ENCODE measurements at regions not wholly inside any gene's neighbourhood (a gene's known extent, or its start where the extent isn't known, plus 50 kb on each side); places are given as distances from the start of the nearest gene placed in this dataset.

DNA sequence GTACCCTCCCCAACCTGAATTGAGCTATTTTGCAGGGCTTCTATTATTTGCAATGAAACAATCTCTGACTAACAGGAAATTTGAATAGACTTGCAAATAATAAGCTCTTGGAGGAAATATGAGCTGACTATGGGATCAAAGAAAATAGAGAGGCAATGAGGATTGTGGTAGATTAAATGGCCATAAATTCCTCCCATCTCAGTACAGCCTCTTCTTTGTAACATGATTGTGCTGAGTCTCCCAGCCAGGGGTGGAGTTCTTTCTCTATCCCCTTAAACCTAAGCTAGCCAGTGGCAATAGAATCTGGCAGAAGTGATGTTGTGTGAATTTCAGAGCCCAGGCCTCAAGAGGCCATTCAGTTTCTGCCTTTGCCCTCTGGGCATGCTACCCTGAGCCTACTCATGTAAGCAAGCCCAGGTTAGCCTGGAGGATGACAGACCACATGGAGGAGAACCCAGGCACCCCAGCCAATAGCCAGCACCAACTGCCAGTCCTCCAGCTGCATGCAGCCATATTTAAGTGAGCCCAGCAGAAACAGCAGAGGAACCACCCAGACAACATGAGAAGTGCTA, 86.8 kb upstream of the TP53I11 start:
- no peak for DNase-seq

DNA sequence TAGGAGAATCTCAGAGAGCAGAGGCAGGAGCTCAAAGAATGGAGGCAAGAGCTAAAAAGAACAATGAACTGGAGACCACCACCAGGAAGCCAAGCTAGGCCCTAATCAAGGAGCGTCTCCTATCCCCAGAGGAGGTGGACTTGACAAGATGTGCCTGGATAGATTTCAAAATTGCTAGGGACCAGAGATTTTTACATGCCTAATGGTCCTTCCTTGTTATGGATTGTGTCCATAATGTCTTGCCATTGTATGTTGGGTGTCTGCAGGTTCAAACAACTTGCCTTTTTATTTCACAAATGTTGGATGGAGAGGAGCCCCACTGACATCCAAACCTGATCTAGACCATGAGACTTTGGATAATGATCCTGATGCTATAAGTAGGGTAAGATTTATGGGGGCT, 88.2 kb upstream of the TP53I11 start:
- DNase-seq, result no peak

DNA sequence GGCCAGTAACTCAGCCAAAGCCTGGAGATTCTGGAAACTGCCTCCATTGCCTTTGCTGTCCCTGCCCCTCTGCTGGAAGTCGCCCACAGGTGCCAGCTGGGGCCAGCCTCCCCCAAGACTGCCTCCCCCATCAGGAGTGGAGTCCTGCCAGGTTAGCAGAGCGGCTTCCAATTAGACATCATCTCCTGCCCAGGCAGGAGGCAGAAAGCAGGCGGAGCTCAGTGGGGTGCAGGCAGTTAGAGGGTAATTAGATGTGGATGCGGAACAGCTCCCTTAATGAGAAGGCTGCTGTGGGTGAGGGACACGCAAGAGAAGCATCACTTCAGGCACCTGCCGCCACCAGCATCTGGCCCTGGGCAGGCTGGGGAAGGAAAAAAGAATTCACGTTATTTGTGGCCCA, 90.9 kb upstream of the TP53I11 start:
- DNase-seq, result no peak

DNA sequence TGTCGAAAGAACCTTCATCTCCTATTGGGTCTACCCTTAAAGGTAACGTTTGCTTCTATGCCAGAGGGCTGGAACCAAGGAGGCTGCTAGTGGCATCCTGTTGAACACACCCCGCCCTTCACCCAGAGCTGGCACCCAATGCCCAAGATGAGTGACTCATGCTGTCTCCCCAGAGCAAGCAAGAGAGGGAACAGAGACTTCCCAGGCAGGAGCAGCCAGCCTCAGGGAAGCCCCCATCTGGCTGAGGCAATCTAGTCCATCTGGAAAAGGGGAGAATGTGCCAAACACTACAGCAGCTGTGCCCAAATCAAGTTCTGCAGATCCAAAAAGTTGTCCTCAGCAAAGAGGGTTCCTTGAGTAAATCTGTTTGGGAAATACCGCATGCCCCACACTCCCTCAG, 91.9 kb upstream of the TP53I11 start:
- DNase-seq, result peak; percentile 56

DNA sequence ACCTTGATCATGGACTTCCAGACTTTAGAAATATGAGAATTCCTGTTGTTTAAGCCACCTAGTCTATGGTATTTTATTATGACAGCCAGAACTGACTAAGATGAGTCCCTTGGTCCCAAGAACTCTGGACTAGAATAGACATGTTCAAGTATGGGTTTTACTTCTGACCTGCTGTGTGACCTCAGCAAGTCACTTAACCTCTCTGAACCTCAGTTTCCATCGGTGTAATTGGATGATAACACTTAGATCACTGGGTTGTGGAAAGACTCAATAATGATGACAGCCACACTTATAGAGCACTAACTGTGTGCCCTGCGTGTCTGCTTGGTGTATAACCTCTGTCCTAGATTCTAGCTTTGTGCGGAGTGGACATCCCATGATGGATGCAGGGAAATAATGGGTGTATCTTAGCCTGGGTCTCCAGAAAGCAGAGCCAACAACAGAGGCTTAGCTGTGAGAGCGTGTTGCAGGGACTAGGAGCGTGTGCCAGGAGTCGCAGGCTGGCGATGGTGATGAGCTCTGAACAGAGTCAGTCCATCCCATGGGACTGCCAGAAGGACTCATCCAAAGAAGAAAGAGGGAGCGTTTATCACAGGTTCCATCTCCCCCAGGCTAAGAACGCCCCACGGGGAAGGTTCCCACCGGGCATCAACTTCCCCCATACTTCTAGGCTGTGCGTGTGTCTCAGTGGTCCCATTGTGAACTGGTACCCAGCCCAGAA, 93.2 kb upstream of the TP53I11 start:
- no peak for DNase-seq

DNA sequence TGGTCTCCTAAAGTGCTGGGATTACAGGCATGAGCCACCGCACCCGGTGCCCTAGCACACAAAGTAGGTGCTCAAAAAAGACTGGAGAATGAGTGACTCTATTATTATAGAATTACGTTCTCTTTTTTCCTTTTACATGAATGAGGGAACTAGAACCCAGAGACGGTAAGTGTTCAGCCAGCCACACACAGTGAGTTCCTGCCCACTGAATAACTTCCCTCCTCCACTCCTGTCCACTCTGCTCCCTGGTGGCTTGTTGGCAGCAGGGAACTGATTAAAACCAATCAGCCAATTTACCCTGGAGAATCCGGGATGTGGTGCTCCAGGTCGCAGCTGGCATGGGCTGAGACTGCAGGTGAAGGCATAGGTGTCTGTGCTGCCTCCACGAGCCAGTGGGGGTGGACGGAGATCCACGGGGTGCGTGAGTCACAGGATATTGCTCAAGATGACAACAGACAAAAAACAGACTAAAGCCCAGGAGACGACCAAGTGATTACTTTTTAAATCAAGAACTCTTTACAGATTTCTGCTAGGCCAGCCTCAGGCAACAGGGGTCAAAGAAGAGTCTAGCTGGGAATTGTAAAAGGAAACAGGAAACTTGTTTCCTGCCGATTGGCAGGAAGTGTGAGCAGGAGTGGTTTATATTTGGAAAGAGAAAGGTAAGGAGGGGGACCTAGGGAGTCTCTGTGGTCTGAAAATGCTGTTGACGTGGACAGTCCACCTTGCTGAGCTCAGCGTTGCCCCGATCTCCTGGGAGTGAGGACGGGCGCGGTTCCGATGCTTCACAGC, 95.2 kb upstream of the TP53I11 start:
- DNase-seq, result peak; percentile 73

DNA sequence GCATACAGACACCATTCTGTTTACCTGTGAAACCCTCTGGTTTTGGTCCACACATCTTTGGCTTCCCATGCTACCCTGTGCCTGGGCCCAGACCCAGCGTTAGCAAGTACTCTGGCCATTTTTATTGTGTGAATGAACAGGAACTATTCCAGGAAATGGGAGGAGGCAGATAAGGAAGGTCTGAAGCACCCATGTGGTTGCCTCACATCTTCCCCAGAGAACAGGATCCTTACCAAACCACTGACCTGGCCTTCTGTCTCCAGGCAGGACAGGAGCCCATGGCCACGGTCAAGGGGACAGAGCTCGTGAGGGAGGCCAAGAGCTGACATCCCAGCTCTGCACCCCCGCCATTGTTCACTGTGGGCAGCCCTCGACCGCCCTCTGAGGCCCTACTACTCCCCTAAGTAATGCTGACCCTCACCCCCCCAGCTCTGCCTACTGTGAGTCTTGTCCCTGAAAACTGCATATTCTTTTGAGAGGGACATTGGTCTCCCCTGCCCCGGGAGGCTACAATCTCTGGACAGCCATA, 97.7 kb upstream of the TP53I11 start:
- peak; percentile 7 for DNase-seq

DNA sequence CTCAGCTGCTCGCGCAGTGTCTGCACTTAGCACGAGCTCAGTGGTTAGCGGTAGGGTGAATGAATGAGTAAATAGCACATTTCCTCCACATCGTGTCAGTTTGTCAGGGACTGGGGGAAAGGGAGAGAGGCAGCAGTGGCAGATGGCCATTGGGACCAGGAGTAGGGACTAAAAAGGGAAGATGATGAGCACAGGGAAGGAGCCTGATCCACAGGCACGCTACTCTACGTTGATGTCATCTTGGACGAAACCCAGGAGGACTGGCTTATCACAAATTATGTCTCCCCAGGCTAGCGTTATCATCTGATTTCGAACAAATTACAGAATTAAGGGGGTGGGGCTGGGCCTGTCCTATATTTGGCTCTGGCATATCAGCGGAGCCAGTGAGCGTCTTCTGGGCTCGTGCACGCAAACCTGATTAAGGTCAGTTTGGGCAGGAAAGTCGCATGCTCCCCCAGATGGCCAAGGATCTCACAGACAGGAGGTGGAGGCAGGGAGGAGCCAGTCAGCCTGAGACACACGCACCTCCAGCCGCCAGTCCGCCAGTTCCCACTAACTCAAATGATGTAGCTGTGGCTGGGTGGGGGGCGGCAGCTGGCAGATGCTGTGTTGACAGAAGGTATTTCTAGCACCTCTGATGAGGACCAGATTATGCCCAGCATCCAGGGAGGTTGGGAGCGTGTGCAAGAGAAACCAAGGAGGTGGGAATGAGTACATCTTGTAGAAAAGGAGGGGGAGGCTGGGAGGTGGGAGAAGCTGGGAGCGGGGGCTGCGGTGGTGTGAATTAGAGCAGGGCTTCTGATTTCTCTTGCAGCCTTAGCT, 97.4 kb upstream of the PRDM11 start:
- peak; percentile 11 for DNase-seq

DNA sequence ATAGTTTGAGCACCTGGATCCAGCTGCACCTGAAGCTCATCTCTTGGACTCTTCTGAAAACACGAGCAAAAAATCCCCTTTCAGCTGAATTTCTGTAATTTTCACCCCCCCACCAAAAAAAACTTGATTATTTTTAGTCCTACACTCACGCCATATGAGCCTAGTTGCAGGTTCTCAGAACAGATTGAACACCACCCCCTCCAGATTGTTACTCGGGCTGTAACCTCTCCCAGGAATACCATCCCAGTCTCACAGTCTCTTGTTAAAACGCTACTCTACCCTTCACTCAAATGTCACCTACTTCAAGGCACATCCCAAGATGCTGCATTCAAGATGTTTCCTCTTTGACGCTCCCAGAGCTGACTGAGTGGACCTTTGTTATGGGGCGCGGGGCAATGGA, 96.3 kb upstream of the PRDM11 start:
- no peak for DNase-seq

DNA sequence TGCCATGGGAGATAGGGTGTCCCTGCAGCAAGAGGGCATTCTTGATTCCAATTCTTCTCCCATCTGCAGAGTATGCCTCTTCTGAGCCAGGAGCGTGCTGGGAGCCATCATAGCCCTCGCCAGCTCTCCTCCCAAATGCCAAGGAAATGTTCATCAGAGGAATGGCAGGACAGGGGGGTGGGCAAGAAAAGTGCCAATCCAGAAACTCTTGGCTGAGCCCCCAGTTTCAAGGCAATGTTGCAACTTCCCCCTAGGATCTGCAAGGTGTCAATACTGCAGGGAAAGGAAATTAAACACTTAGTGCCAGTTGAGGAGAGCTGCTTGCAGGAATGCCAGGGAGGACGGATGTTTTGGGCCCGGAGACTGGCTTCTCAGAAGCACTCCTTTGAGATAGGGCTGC, 94.8 kb upstream of the PRDM11 start:
- no peak for DNase-seq

DNA sequence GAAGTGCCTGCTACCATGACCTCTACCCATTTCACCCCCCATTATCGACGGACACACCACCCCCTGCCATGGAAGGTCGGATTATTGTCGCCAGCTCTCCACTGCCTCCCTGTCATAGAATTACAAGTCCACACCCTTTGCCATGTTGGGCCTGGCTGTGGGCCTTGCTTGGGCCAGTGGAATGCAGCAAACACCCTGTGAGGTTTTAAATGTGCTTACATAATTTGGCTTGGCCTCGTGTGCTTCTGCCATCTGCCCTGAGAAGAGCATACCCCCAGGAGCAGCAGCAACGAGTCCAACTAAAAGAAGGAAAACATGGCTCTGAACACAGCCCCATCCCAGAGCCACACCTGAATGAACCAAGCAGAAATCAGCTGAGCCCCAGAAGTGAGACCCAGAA, 94.1 kb upstream of the PRDM11 start:
- no peak for DNase-seq

DNA sequence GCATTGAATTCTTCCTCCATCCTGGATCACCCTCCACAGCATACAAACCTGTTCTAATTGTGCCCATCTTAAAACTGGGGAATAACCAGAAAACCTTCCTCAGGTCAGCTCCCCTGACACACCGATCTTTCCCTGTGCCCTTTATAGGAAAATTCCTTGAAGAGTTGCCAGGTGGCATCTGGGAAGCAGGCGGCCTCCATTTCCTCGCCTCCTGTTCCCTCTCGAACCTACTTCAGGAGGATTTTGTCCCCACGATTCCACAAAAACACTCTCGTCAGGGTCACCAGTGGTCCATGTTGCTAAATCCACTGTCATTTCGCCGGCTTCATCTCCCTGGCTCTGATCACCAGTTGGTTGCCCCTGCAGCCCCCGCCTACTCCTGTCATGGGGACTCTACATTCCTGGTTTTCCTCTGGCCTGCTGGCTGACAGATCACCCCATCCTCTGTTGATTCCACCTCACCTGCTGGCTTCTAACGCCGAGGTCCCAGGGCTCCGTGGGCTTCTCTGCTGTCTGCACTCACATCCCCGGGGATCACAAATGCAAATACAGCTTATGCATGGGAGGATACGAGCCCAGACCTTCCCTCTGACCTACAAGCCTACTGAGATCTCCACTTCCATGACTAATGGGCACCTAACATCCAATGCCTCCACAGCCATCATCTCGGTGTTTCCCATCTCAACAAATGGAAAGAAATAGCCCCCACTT, 92.5 kb upstream of the PRDM11 start:
- no peak for DNase-seq

DNA sequence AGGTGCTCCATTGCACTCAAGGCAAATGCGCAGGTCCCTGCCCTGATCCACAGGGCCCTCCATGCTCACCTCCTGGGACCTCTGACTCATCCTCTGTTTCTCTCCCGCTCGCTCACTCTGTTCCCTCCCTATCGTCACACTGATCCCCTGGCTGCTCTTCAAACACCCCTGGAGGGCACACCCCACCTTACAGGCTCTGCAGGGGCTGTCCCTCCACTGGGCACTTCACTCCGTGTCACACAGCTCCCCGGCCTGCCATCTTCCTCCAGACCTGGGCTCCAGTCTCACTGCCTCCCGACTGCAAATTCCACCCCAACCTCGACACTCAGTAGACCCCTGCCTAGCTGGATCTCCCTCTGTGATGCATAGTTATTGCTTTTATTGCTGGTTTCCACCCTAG, 91.5 kb upstream of the PRDM11 start:
- no peak for DNase-seq

DNA sequence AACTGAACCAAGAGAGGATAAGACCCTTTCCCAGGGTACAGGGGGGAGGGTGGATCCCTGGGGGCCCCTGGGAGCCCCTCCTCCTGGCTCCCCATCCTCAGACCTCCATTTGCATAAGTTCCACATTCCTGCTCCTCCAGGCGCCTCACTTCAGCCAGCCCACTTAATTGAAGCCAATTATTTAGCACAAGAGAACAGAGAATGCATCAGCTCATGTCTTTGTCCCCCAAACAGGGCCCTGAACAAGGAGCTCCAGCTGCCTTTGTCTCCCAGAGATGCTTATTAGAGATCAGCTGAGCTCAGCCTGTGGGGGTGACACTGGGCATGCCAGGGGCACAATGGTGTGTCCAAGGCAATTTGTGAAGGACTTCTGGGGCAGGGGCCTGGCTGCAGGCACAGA, 89.9 kb upstream of the PRDM11 start:
- DNase-seq, result no peak

DNA sequence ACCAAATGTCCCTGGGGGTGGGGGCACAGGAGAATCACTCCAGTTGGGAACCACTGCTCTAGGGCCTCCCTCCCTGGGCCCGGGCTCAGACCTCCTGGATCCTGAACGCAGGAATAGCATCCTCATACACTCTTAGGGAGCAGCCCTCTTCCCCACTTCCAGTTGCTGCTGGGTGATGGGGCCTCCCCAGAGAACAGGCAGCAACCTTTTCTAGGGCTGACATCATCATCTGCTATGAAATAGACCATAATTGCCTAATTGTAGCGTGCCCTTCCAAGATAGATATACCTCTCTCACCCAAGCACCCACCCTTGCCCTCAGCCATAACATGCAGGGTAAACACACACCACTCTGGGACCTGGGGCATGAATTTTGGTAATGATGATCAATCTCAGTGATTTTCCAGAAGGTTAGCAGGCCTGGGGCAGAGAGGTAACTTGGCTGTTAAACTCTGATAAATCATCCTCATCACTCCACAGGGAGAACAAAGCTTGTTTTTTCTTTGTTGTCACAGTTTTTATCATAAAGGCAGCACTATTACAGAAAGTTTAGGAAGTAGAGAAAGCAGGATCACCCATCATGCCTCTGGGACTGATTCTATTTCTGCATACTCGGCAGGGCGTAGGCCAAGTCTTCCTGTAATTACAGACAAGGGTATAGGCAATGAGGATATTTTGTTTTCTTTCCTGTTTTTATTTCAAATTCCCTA, 88.3 kb upstream of the PRDM11 start:
- DNase-seq, result peak; percentile 36

DNA sequence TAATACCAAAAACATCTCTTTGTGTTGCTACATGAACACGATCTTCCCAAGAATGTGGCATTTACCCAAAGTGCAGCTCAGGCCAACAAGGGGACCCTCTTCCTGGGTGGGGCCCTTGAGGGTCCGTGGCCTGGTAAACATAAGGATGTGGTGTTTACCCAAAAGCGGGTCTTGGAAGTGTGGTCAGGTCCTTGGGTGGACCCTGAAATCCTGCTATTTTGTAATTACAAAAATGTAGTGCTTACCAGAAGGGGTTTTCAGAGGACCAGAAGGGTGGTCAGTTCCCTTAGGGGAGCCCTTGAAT, 87.8 kb upstream of the PRDM11 start:
- DNase-seq, result no peak

DNA sequence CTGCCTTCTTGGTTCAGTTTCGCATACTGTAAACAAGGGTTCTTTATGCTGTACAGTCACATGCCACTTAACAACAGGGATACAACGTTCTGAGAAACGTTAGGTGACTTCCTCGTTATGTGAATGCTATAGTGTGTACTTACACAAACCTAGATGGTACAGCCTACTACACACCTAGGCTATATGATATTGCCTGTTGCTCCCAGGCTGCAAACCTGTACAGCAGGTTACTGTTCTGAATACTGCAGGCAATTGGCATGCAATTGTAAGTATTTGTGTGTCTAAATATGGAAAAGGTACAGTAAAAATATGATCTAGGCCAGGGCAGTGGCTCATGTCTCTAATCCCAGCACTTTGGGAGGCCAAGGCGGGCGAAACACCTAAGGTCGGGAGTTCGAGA, 85.7 kb upstream of the PRDM11 start:
- no peak for DNase-seq

DNA sequence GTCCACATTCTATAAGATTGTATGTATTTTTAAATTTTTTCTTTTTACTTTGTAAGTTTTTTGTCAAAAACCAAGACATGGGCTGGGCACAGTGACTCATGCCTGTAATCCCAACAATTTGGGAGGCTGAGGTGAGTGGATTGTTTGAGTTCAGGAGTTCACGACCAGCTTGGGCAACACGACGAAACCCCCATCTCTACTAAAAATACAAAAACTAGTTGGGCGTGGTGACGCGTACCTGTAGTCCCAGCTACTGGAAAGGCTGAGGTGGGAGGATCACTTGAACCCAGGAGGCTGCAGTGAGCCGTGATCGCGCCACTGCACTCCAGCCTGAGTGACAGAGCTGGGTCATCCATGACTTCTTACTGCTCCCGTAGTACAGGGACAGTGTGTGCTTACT, 84.8 kb upstream of the PRDM11 start:
- no peak for DNase-seq

DNA sequence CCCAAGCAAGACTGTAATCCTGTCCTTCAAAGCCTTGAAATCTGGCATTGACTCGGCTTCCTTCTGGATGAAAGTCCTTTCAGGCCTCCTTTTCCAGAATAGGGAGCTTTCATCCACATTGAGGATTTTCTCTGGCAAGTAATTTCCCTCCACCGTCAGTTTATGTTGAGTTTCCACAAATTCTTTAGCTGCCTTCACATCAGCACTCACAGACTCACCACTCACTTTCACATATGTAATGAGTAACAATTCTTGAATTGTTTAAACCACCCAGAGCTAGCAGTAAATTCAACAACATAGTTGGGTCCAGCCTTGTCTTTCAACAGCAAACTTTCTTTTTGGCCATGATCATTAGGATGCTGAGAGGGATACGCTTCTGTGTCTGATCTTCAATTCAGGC, 84.3 kb upstream of the PRDM11 start:
- no peak for DNase-seq

DNA sequence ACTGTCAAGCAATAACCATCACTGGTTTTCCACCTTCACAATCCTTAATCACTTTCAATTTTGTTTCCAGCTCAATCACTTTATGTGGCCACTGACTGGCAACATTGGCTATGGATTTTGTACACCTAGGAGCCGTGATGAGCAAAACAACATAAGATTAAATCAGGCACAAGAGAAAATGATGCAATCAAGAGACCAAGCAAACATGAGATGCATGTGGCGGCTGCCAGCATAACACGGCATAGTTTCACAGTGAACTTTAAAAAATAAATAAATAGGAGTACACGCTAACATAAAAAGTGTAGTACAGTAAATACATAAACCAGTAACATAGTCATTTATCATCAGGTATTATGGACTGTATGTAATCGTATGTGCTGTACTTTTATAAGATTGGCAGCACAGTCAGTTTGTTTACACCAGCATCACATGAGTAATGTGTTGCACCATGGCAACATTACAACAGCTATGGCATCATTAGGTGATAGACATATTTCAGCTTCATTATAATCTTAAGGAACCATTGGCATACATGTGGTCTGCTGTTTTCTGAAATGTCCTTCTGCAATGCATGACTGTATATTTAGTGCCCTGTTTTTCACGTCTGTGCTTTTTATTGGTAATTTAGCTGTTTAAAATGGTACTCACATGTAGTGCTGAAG, 83.3 kb upstream of the PRDM11 start:
- peak; percentile 40 for DNase-seq

DNA sequence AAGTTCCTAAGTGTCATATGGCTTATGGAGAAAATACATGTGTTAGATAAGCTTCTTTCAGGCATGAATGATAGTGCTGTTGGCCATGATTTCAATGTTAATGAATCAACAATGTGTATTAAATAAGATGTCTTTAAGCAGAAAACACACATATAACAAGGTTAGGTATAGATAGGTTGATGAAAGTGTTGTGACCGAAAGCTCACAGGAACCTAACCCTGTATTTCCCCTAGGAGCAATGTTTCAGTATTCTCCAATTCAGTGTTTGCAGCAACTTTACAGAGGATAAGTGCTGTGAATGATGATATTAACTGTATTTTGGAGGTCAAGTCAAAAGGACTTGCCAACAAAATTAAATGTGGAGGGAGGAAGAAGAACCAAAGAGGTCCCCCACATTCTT, 82.8 kb upstream of the PRDM11 start:
- DNase-seq, result no peak

DNA sequence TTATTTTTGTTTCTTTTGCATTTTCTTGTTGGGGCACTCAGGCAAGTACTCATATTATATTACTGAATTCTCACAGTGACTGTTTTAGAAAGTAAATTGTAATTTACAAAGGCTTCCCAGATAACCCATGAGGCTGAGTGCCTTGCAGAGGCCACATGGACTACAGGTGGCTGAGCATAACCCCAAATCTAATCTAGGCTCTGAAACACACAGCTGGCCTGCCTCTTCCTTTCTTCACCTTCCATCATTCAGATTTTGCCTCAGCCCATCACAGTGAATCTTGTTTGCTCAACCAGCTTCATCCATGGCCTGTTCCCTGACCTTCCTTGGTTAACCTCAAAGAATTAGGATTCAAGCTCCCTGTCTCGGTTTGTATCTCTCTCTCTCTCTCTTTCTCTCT, 78.5 kb upstream of the PRDM11 start:
- no peak for DNase-seq
